GM19468 (cell line): ENCODE measurements at regions not wholly inside any gene's neighbourhood (a gene's known extent, or its start where the extent isn't known, plus 50 kb on each side); places are given as distances from the start of the nearest gene placed in this dataset.
"Not testable (repeated sequence)": the region's sequence is repeated elsewhere in the genome, so short reads cannot be mapped to it uniquely, and the experiment has no call there.

Experiments
- ATAC-seq: cut with Tn5 transposase; IDR thresholded peaks from one replicate; pipeline ENCODE4 v1.9.1; 2021; ENCODE audit warnings: mild to moderate bottlenecking, moderate library complexity, moderate number of reproducible peaks; ENCODE audit not compliant: unreplicated experiment; ENCODE audit errors: extremely low read depth

DNA sequence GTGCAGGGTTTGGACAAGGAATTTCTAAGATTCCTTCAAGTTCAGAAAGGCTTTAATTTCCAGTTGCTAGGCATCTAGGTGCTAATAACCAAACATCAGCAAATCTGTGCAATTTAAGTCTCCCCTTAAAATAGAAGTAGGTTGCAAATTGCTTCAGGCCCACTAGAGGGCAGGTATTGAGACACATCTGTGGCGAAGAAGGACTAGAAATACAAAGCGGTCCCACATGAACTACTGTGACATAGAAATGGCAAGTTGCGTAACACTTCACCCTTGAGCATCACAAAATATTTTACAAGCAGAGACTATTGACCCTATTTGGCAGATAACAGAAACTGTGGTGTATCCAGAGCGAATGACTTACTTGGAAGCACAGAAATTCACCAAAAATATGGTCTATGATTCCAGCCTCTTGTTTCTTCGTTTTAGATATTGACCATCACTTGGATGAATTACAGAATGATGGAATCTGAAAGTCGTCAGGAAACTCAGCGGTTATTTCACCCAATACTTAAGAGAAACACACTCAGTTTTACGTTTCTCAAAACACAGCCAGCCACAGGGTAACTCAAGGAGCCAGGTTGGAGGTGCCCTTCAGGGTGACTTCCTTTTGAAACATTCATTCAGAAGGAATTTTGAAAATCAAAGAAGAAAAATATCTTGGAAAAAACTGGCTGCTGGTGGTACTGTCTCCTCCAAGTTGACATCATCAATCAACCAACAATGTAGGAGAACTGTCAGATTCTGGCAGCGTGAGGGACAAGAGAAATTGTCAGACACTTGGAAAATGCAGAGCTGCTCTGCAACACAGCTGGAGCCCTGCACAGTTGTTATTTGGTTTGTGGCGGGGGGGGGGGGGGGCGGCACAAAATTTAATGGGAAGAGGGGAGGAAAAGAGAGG, 256.3 kb upstream of the MINDY3 start:
- ATAC-seq: no peak

DNA sequence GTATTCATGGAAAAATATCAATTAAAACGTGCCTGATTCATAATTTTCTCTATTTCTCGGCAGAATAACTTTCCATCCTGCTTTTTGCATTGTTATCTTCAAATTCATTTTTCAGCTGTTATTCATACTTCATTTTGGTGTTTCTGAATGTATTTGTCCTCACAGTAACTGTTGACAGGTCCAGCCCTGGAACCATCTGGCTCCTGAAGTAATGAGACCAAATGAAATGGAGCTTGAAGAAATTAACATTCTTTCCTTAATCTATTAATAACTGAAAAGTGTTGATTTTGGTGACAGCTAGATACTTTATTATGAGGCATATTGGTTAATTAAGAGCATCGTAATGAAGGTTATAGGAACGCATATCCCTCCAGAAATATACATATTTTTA, 257.0 kb upstream of the MINDY3 start:
- no peak for ATAC-seq

DNA sequence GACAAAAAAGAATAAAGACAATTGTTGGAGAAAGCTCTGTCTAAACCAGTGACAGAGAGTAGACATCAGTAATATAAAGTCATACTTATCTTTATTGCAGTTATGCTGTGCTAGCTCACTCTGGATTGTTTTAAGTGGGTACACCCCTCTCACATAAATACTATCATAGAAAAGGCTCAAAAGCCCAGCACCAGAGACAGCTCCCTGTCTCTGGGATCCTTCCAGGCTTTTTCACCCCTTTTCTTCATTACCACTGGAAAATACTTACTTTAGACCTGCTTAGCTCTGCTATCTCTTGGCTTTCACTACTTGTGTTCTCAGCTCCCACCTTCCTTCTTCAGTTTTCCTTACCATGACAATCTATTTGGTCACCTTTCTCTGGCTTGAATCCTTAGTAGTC, 259.1 kb upstream of the MINDY3 start:
- ATAC-seq: no peak

DNA sequence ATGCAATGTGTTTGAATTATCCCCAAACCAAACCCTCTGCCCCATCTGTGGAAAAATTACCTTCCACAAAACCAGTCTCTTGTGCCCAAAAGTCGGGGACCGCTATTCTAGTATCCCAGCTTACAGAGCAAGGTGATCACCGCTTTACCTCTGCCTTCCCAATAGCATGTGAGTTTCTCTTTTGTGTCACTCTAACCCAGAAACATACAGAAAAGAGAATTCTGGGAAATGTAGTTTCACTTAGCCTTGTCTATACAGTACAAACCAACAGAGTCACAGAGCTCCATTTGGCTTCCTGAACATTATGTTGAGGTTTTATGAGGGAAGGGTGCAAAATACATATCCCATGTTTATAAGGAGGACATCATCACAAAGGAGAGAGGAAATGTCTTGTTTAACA, 260.3 kb upstream of the MINDY3 start:
- no peak for ATAC-seq

DNA sequence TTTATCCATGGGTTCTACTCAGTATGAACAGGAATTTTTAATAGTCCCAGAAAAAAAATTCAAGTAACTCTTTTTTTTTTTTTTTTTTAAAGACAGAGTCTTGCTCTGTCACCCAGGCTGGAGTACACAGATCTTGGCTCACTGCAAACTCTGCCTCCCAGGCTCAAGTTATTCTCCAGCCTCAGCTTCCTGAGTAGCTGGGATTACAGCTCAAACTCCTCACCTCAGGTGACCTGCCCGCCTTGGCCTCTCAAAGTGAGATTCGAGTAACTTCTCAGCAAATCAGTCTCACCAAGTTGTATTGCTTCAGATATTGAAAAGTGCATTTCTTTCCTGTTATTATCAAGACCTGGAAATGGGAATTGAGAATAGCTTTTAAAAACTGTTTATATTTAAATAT, 281.2 kb upstream of the MINDY3 start:
- no peak for ATAC-seq

DNA sequence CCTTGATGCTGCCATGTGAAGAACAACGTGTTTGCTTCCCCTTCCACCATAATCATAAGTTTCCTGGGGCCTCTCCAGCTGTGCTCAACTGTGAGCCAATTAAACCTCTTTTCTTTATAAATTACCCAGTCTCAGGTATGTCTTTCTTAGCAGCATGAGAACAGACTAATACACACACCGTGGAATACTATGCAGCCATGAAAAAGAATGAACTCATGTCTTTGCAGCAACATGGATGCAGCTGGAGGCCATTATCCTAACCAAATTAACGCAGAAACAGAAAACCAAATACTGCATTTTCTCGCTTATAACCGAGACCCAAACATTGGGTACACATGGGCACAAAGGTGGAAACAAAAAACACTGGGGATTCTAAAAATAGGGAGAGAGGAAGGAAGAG, 286.7 kb upstream of the MINDY3 start:
- no peak for ATAC-seq

DNA sequence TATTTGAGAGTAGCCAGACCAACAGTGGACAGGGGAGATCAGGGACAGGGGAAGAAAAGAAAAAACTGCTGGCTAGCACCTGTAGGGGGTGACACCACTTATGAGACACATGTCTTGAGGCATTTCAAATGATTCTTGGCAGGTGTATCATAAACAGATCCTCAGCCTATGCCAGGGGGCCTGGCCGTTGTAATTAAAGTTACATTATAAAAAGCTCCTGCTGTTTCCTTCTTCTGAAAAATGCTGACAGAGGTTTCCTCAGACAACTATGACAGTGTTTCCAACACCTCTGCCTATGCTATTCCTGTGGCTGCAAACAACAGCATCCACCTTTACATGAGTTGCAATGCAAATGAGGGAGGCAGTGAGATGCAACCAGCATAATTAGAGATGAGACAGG, 281.0 kb upstream of the PTER start:
- no peak for ATAC-seq

DNA sequence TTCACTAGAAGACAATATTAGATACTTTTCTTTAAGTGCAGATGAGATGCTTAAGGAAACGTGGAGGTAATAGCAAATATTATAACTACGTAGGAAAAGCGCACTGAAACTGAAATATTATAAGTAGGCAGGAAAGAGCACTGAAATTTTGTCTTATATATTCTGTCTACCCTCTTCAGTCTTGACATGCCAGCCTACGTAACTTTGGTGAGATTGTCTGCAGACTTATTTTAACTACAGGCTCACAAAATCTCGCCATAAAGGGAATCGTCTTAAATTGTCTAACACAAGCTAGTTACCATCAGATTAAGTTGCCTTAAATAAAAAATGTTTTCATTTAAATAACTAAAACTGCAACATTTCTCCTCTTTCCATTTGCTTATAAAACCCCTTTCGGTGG, 280.1 kb upstream of the PTER start:
- ATAC-seq: no peak

DNA sequence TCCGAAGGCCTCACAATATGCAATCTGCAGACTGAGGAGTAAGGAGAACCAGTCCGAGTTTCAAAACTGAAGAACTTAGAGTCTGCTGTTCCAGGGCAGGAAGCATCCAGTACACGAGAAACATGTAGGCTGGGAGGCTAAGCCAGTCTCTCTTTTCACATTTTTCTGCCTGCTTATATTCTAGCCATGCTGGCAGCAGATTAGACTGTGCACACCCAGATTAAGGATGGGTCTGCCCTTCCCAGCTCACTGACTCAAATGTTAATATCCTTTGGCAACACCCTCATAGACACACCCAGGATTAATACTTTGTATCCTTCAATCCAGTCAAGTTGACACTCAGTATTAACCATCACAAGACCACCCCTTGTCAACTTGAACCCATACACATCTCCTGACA, 271.7 kb upstream of the PTER start:
- not testable (repeated sequence) for ATAC-seq

DNA sequence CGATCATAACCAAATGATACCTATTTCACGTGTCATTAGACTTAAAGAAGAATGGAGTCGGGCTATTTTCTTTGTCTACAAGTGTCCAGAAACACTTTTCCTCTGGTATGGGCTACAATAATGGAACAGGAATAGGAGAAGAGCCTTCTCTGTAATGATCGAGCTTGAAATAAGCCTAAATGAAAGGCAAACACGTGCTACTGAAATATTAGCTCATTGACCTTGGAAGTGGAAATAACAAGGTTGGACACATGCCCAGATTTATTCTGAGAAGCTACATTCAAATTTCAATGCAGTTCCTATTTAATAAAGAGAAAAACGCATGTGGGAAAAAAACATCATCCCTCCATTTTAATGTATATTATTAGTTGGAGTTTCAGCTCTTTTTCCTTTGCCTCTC, 254.7 kb upstream of the PTER start:
- ATAC-seq: no peak

DNA sequence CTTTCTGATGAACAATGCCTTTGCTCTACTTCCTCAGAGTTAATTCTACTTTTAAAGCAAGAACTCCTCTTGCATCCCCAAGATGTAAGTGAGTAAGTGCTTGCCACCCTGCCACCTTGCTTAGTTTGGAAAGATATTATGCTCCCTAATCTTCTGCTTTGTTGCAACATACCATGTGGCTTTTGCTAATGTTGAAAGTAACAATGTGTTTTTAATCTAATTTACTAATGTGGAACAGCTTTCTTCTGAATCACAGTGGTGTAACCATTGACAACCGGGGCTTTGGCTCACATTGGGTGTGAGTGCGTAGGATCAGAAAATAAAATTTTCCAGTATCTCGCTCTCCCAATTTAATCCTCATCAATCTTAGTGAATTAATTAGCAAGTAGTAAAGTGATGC, 254.1 kb upstream of the PTER start:
- no peak for ATAC-seq

DNA sequence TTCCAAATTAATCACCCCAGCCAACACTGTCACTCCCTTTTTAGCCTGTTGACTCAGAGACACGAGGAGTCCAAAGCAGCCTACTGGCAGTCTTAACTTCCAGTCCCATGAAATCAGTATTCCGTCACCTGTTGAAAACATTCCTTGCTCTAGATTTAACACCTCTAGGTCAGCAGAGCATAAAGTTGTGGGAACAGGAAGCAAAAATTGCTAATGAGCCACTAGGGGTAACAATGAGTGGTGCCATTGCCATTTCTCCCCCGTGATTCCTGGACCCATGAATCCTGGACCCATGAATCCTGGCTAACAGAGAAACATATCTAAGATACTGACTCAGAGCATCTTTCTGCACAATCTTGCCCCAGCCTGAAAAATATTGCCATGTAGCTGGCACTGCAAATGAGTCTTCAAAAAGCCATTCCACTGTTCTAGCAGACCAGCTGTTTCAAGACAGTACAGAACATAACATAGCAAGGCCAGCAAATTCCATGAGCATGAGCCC, 252.7 kb upstream of the PTER start:
- ATAC-seq: no peak

DNA sequence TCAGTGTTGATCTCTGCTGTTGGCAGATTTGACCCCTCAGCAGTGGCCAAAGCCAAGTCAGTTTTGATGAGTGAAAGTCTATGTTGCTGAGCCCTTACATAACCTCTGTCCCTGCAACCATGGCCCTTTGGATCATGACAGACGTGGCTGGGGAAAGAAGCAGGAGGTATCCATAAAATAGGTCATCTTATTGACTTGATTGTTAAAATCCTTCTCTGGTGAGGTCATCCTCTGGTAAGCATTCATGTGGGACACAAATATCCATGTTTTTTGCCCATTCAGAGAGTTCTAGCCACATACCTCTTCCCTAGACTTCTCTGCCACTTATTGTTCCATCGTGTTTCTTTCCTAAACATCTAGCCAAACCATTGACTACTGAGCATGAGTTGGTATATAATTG, 251.9 kb upstream of the PTER start:
- ATAC-seq: no peak

DNA sequence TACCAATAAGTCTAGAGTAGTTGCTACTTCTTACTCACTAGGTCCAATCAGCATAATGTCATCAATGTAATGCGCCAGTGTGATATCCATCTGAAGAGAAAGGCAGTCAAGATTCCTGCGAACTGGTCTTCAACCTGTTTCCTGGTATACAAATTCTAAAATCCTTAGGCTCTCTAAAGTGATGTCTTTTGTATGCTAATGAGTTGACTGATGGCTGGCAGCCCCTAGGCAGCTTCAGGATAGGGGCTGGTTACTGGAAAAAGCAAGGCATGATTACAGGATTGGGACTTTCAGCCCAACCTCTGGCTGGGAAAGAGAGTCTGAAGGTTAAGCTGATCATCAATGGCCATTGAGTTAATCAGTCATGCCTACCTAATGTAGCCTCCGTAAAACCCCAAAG, 250.2 kb upstream of the PTER start:
- no peak for ATAC-seq

DNA sequence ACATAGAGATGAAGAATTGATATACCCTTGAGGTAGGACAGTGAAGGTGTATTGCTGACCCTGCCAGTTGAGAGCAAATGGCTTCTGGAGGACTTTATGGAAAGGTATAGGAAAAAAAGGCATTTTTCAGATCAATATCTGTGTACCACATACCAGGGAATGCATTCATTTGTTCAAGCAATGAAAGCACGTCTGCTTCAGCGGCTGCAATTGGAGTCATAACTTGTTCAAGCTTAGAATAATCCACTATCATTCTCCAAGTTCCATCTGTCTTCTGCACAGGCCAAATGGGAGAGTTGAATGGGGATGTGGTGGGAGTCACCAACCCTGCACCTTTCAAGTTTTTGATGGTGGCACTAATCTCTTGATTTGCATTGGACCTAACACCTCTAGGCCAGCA, 249.6 kb upstream of the PTER start:
- ATAC-seq: no peak

DNA sequence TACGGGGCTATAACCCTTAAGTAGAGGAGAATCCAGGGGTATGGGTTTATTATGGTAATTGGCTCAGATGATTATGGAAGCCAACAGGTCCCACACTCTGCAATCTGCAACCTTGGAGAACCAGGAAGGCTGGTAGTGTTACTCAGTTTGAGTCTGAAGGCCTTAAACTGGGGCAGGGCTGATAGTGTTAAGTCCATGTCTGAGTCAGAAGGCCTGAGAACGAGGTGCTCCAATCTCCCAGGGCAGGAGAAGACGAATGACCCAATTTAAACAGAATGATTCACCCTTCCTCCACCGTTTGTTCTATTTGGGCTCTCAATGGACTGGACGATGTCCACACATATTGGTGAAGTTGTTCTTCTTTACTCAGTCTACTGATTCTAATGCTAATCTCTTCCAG, 244.5 kb upstream of the PTER start:
- ATAC-seq: no peak

DNA sequence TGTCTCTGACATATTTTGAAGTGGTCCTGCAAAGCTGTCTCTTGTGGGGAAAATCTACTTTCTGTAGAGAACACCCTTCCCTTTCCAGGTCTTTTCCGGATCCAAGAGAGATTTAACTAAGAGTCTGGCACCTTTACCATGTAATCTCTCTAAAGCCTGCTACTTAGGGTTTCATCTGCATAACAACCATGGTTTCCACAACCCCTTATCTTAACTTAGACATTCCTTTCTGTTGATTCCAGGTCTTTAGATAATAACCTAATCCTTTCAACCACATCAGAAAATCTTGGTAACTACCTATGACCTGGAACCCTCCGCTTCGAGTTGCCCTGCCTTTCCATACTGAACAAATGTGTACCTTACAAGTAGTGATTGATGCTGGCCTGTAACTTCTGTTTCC, 243.6 kb upstream of the PTER start:
- ATAC-seq: no peak

DNA sequence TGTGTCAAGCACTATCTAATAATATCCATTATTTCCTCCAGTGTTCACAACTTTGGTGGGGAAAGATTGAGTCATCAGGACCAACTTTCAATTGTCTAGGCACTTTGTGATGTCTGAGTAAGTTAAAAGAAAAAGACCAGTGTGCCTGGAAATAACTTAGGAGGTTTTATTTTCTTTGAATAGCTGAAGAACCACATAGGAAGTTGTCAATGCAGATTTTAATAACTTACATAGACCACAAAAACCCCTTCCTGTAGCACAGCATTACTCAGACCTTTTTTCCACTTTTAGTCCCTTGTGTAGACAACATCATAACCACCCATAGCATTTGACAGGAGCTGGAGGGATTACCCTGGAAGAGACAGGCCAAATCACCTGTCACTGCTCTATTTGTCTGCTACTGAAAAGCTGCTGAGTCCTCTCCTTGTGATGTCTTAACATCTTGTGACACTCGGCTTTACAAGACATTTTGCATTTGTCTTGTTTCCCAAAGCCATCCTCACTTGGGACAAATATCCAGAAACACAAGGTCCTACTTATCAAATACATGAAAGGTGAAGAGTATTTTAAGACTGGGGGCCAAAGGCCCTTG, 241.5 kb upstream of the PTER start:
- ATAC-seq: peak; percentile 94

DNA sequence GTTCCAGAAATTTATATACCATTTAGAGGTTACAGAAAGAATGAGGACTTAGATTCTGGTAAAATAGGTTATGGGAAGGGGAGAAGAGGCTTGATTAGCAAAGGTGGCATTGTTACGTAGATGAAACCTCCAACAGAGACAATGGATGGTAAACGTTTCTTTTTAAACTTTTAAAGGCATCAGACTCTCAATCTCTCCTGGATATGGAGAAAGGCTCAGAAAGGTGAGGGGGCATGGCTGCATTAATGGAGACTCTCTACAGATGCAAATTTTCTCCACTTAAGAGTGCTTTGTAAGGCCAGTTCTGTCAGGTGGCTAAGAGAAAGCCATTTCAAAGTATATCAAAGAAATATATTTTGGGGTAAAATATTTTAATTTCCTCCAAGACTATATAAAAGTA, 240.9 kb upstream of the PTER start:
- no peak for ATAC-seq

DNA sequence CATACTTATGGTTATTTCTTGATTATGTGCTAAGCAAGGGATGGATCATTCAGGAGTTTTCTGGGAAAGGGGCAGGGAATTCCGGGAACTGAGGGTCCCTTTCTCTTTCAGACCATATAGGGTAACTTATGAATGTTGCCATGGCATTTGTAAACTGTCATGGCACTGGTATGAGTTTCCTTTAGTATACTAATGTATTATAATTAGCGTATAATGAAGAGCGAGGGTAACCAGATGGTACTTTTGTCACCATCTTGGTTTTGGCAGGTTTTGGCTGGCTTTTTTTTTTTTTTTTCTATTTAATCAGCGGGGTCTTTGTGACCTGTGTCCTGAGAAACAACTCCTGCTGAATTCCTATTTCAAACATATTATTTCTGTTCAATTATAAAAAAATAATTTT, 237.6 kb upstream of the PTER start:
- no peak for ATAC-seq

DNA sequence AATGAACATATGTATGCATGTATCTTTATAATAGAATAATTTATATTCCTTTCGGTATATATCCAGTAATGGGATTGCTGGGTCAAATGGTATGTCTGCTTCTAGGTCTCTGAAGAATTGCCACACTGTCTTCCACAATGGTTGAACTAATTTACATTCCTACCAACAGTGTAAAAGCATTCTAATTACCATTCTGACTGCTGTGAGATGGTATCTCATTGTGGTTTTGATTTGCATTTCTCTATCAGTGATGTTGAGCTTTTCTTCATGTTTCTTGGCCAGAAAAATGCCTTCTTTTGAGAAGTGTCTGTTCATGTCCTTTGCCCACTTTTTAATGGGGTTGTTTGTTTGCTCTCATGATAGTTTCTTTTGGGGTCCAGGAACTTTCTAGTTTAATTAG, 213.2 kb upstream of the PTER start:
- ATAC-seq: not testable (repeated sequence)

DNA sequence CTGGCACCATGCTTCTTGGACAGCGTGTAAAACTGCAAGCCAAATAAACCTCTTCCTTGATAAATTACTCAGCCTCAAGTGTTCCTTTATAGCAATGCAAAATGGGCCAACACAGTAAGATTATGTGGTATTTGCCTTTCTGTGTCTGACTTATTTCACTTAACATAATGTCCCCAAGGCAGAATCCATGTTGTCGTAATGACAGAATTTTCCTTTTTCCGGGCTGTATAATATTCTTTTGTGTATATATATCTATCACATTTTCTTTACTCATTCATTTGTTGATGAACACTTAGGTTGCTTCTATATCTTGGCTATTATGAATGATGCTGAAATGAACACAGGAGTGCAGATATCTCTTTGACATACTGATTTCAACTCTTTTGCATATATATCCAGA, 209.1 kb upstream of the PTER start:
- no peak for ATAC-seq
